DMS 273 (cell line): ENCODE measurements at regions not wholly inside any gene's neighbourhood (a gene's known extent, or its start where the extent isn't known, plus 50 kb on each side); places are given as distances from the start of the nearest gene placed in this dataset.

ENCODE experiments used
- DNase-seq: peaks from one replicate; lab custom pipeline; 2025; ENCODE audit not compliant: unreplicated experiment; lab: John Stamatoyannopoulos, UW

DNA sequence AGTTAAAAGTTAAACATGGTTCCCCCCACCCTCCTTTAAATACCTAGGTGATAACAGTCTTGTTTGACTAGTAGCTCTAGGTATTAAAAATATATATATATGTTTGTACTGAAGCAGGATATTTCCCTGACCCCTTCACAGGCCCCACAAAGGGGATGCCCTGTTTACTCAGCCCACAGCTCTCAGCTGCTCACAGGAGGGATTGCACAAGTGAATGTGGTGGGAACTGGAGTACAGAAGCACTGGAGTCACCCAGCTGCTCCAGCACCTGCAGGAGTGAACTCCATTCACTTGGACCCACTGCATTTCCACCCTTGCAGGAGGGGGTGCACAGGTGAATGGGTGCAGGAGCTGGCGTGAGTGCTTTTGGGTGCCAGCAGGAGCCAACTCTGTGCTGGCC is 99.3 kb upstream of the TLR3 start:
- no peak for DNase-seq

- DNase-seq = no peak
Observed at GRCh38 chr4:185987961-185988627, 80.9 kb upstream of the TLR3 start.

GRCh38 chr4:185991770-185992169 is 77.2 kb upstream of the TLR3 start:
- no peak for DNase-seq

GRCh38 chr4:185992585-185992984 is 76.4 kb upstream of the TLR3 start:
- no peak for DNase-seq

DNA sequence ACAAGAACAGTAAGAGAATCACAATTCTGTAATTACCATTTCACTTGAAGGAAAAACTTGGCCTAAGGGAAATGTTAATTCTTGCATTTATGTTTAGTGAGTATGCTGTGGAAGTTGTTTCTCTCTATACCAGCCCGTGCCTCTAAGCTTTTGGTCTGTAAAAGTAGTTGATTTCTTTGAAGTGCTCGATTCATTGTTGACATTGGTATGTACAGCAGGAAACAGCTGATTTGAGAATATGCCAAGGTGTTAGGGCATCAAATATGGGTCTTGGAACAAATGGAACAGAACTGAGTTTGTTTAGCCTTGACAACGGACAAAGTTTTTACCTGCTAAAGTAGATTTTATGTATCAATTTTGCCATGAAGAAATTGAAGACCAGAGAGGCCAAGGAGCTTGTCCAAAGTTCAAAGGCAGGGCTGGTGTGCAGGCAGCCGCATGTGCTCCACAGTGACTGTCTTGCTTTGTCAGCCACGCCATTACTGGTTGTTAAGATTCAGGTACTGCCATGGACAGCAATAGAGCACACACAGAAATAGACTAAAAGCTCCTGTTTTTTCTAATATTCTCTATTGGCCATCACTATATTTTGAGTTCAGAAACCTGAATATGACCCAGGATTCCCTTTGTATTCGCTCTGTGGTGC is 75.5 kb upstream of the TLR3 start:
- no peak for DNase-seq

DNA sequence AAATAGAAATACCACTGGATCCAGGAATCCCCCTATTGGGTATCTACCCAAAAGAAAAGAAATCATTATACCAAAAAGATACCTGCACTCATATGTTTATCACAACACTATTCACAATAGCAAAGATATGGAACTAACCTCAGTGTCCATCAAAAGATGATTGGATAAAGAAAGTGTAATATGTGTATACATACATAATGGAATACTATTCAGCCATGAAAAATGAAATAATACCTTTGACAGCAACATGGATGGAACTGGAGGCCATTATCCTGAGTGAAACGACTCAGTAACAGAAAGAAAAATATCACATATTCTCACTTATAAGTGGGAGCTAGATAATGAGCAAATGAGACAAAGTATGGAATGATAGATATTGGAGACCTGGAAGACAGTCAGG is 74.2 kb upstream of the TLR3 start:
- no peak for DNase-seq

GRCh38 chr4:185995665-185996064 is 73.3 kb upstream of the TLR3 start:
- DNase-seq = no peak

- DNase-seq = no peak
Observed at GRCh38 chr4:185997296-185997695, 71.7 kb upstream of the TLR3 start.

- no peak for DNase-seq
Observed at GRCh38 chr4:185998791-185999190, 70.2 kb upstream of the TLR3 start.

DNA sequence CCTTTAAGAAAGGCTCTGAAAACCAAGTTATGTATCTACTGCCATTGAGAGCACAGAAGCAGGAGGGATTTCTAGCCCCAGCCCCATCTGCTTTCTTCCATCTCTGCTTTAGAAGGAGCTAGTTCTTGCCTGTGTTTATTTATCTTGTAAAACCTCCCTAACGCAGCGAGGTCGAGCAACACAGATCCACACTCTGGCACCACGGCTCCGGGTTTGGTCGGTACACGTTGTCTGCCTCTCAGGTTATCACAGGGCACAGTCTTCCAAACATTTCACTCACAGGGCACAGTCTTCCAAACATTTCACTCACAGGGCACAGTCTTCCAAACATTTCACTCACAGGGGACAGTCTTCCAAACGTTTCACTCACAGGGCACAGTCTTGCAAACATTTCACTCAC is 69.7 kb upstream of the TLR3 start:
- DNase-seq = no peak

DNA sequence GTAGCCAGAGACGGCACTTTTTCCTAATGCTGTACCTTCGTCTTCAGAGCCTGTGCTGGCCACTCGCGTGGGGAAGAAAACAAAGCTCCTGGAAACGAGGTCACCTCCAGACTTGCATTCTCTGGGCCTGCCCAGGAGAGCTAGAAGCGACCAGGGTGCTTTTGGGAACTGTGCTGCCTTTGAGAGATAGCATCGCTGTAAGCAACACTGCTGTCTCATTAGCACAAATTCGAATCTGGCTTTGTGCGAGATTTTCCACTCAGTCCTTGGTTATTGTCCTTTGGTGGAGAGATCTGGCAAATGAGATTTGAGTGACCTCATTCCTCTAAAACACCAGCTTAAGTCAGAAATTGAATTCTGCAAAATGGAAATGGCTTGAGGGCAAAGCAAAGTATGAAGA is 66.1 kb upstream of the TLR3 start:
- no peak for DNase-seq

DNA sequence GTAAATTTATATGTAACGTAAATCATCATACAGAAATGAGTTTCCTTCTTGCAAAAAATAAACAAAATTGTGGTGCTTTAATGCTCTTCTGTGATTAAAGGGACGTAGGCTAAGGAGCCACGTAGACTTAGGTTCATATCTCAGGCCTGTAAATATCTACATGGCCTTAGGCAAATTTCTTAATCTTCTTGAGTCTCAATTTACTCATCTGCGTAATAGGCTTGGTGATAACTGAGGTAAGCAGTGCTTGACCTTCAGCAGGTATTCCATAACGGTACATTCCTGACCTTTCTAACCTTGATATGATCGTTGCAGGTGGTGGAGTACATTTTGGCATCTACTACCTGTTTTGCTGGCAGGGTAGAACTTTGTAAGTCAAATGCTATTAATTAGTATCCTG is 65.2 kb upstream of the TLR3 start:
- DNase-seq = no peak

DNA sequence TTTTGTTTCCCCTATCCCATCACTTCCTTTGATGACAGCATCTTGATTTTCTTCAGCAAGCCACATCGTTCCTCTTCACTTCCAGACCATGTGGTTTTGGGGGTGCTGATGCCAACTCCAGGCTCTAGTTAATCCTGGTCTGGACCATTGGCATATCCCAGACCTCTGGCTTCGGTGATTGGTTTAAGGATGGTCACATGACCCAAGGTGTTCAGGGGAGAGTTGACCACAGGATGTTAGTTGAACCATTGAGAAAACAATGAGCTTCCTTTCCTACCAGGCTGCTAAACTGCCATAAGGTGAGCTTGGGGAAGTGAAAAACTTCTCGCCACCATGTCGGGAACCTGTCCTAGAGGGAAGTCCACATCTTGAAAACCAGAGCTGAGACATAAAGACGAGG is 60.9 kb upstream of the TLR3 start:
- DNase-seq = no peak

DNA sequence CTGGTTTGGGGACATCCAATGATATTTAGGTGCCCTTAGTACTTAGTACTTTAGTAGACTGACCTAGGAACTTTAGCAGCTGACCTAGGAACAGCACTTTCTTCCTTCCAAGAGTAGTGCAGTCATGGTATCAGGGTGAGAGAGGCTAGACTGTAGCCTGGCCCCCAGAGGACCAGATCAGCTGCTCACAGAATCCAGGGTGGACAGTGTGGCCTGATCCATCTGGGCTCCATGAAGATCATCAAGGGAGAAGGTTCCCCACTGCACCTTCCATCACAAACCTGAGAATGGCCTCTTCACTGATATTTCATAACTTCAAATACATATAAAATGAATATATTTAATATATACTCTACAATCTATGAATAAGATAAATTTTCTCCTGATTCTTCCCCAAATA is 59.0 kb upstream of the TLR3 start:
- no peak for DNase-seq

GRCh38 chr4:186010821-186011220 is 58.1 kb upstream of the TLR3 start:
- DNase-seq = no peak

GRCh38 chr4:186012071-186012470 is 56.9 kb upstream of the TLR3 start:
- DNase-seq = no peak

GRCh38 chr4:186013419-186014186 is 55.4 kb upstream of the TLR3 start:
- DNase-seq = no peak

GRCh38 chr4:186015212-186015817 is 53.6 kb upstream of the TLR3 start:
- DNase-seq = no peak

DNA sequence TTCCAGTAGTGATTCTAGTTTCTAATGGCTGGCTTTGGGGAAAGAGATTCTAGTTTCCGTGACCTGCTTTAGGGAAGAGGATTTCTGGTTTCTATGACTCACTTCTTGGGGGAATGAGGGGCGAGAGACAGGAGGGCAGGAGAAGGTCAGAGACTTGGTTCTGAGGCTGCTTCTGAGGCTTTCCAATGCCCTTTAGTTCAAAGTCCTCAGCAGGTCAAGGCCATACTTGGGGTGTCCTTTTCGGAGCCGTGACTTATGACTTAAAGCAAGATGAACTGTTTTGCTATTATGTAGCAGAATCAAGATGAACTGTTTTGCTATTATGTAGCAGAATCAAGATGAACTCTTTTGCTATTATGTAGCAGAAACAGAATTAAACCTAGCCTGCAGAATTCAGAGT is 52.2 kb upstream of the TLR3 start:
- DNase-seq = no peak

DNA sequence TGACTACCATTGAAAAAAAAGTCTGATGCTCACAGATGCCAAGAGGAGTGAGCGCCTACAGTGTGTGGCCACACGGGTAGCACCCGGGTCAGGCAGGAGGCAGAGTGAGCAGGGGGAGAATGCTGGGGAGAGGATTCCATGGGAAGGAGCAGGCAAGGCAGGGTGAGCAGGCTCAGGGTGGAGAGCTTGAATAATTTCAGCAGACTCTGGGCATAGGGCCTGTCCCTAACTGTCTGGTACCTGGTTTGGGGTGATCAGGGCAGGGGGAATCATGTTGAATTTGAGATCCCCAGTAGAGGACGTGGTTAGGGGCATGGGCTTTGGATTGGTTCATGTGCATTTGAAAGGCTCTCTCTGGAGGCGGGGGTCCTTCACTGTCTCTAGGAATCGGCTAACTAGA is 51.2 kb upstream of the TLR3 start:
- DNase-seq = no peak

DNA sequence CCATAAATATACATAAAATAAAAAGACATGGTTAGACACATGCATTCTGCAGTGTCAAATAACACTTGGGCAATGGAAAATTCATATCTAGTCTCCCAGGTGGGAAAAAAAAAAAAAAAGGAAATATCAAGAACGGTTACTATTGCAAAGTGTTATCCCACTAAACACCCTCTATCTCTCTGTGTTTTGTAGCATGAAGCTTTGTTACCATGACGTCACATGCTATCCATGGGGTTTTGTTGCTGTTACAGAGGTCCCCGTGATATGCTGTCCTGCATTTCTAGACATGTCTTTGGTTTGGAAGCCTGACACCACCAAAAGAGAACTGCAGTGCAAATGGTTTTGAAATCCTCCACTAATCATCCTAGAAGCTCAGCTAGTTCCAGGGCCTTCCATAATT is 50.7 kb upstream of the TLR3 start:
- no peak for DNase-seq

DNA sequence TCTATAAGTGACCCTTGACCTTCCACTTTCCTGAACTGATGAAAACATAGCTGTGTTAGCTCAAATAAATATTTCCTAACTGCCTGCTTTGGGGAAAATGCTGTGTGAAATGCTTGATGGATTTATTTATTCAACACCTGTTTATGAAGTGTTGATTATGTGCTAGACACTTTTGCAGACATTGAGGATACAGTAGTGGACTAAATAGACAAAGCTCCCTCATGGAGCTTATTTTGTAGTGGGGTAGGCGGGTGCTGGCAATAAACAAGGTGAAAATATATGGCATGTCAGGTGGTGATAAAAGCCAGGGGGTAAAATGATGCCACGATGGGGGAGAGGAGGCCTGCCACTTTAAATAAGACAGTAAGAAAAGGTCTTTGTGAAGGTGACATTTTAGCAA is 50.2 kb upstream of the TLR3 start:
- DNase-seq = no peak
